Adrenal gland (tissue), 5 donors: ENCODE measurements at regions not wholly inside any gene's neighbourhood (a gene's known extent, or its start where the extent isn't known, plus 50 kb on each side); places are given as distances from the start of the nearest gene placed in this dataset.

Experiments
- CTCF ChIP-seq, 6 experiments: fragments of 450-650 bp in 4 of 6; fragments of 200-600 bp in 2 of 6; sonication (generic) in 1 of 6; IDR thresholded peaks; 1 replicate in 5 of 6; 2 replicates in 1 of 6; pipeline versions ENCODE4 v1.5.1 to v1.8.0; 2016 to 2021; ENCODE audit warnings: antibody characterized with exemption in 6 of 6, mild to moderate bottlenecking in 2 of 6, moderate library complexity in 1 of 6
- POLR2A ChIP-seq, 2 donors: fragments of 450-650 bp; IDR thresholded peaks; one replicate each; pipeline ENCODE4 v1.6.1; 2017; ENCODE audit warnings: antibody characterized with exemption in 2 of 2, mild to moderate bottlenecking in 2 of 2, moderate library complexity in 1 of 2
- donor health status: DM: no; HTN: no; CAD: no.

- TF ChIP-seq POLR2A (IDR thresholded peaks at IDR 0.05) (no peak), CTCF (IDR thresholded peaks at IDR 0.05) (no peak)
Observed at GRCh38 chr2:19033240-19033639, 325.2 kb downstream of the OSR1 start.
